Mesothelial cell of epicardium (in vitro differentiated cells): ENCODE measurements at regions not wholly inside any gene's neighbourhood (a gene's known extent, or its start where the extent isn't known, plus 50 kb on each side); places are given as distances from the start of the nearest gene placed in this dataset.
"Not testable (repeated sequence)": the region's sequence is repeated elsewhere in the genome, so short reads cannot be mapped to it uniquely, and the experiment has no call there.

Source experiments
- DNase-seq, 2 experiments: peaks; one replicate each; pipeline ENCODE4 v3.0.0; 2021; ENCODE audit warnings: low spot score in 2 of 2; ENCODE audit not compliant: unreplicated experiment in 2 of 2
- H3K27ac Mint-ChIP-seq: 2 replicates; pipeline ENCODE4 v1.8.0; 2021; ENCODE audit warnings: mixed read lengths
- H3K27me3 Mint-ChIP-seq: 2 replicates; pipeline ENCODE4 v1.8.0; 2021; ENCODE audit warnings: low read depth, mixed read lengths
- H3K36me3 Mint-ChIP-seq: 2 replicates; pipeline ENCODE4 v1.8.0; 2021; ENCODE audit warnings: mixed read lengths
- H3K4me1 Mint-ChIP-seq: 2 replicates; pipeline ENCODE4 v1.8.0; 2021; ENCODE audit warnings: mixed read lengths
- H3K4me3 Mint-ChIP-seq: 2 replicates; pipeline ENCODE4 v1.8.0; 2021; ENCODE audit warnings: mild to moderate bottlenecking, moderate library complexity, mixed read lengths
- H3K9me3 Mint-ChIP-seq: 2 replicates; pipeline ENCODE4 v1.8.0; 2021; ENCODE audit warnings: mixed read lengths
- TF ChIP-seq, protein P1 (sequence below): fragments of 200-600 bp; sonication (generic); IDR thresholded peaks from one replicate; pipeline ENCODE4 v1.5.0; 2021; ENCODE audit warnings: antibody characterized with exemption; ENCODE audit not compliant: unreplicated experiment

DNA sequence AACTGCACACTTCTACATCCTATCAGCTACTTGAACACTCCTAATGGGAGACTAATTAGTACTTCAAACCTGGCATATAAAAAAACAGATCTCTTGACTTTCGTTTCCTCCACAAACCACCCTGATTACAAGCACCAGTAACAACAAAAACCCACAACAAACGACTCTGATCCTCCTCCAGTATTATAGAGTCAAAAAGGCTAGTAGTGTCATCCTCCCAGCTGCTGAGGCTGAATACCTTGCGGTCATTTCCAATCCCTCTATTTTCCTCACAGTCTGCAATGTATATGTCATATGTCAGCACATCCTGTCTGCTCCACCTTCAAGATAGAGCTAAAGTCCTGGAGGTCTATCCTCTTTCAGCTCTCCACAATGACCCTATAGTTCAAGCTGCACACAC lies 688.9 kb upstream of the RAG2 start:
- no peak overlapping the region for H3K27ac Mint-ChIP-seq
- peaks cover 4% of the 10 kb centered on the region for H3K9me3 Mint-ChIP-seq
- H3K4me3 Mint-ChIP-seq = no peak overlapping the region

DNA sequence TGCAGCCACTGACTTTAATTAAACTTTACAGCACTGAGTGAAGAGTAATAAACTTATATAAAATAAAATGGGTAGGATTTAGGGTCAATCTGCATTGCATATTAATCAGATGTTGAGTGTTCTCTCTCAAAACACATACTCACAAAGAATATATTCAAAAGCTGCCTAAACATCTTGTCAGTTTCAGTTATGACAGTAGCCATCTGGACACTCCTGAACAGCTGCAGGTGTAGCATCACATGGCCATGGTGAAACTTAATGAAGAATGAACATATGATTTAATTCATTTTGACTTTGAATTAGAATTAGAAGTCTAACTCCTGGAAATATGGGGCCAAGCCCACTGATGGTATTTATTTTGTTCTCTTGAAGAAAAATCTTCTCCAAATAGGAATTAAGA lies 684.3 kb upstream of the RAG2 start:
- Mint-ChIP-seq H3K36me3 (no peaks in the 10 kb centered on the region), H3K9me3 (peaks cover 3% of the 10 kb centered on the region), H3K4me3 (no peak overlapping the region), H3K4me1 (peaks cover 16% of the 10 kb centered on the region), H3K27me3 (no peaks in the 10 kb centered on the region), H3K27ac (no peak overlapping the region)
- TF ChIP-seq, protein P1, sequence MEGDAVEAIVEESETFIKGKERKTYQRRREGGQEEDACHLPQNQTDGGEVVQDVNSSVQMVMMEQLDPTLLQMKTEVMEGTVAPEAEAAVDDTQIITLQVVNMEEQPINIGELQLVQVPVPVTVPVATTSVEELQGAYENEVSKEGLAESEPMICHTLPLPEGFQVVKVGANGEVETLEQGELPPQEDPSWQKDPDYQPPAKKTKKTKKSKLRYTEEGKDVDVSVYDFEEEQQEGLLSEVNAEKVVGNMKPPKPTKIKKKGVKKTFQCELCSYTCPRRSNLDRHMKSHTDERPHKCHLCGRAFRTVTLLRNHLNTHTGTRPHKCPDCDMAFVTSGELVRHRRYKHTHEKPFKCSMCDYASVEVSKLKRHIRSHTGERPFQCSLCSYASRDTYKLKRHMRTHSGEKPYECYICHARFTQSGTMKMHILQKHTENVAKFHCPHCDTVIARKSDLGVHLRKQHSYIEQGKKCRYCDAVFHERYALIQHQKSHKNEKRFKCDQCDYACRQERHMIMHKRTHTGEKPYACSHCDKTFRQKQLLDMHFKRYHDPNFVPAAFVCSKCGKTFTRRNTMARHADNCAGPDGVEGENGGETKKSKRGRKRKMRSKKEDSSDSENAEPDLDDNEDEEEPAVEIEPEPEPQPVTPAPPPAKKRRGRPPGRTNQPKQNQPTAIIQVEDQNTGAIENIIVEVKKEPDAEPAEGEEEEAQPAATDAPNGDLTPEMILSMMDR = no peak
- DNase-seq = no peak

More for the DNA sequence above, 688.9 kb upstream of the RAG2 start:
- no peaks in the 10 kb centered on the region for H3K27me3 Mint-ChIP-seq
- DNase-seq = no peak
- no peaks in the 10 kb centered on the region for H3K4me1 Mint-ChIP-seq
- TF ChIP-seq, protein P1 = no peak
- no peaks in the 10 kb centered on the region for H3K36me3 Mint-ChIP-seq

DNA sequence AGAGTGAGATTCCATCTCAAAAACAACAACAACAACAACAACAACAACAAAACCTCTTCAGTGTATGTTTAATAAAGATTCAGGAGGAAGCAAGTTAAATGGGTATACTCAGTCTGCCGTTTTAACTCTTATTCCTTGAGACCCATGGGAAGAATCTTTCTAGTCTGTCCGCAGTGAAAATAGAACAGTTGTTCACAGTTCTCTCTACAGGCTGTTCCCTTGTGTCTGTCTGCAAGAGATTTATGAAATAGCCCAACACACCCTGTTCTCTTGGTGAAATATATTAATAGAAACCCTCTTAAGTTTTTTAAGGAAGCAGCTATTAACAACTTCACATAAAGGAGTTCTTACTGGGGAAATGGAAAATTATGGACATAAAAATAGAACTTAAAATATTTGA lies 682.2 kb upstream of the RAG2 start:
- H3K4me3 Mint-ChIP-seq = no peak overlapping the region
- no peak overlapping the region for H3K27ac Mint-ChIP-seq
- no peaks in the 10 kb centered on the region for H3K27me3 Mint-ChIP-seq
- H3K9me3 Mint-ChIP-seq = peaks cover 3% of the 10 kb centered on the region
- no peaks in the 10 kb centered on the region for H3K36me3 Mint-ChIP-seq
- no peak for DNase-seq
- TF ChIP-seq, protein P1 = no peak
- peaks cover 16% of the 10 kb centered on the region for H3K4me1 Mint-ChIP-seq

DNA sequence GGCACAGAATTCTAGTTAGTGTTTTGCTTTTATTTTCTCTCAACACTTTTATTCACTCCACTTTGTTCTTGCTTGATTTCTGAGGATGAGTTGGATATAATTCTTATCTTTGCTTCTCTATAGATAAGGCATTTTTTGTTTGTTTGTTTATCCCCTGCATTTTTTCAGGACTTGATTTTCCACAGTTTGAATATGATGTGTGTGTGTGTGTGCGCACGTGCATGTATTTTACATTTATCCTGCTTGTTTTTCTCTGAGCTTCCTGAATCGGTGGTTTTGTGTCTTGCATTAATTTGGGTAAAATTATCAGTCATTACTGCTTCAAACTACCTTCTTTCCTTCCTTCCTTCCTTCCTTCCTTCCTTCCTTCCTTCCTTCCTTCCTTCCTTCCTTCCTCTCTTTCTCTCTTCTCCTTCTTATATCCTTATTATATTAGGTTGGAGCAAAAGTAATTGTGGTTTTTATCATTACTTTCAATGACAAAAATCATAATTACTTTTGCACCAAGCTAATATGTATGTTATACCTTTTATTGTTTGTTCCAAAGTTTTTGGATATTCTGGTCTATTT lies 679.9 kb upstream of the RAG2 start:
- Mint-ChIP-seq H3K4me1 (peaks cover 16% of the 10 kb centered on the region), H3K4me3 (no peak overlapping the region), H3K36me3 (no peaks in the 10 kb centered on the region), H3K9me3 (peaks cover 3% of the 10 kb centered on the region), H3K27me3 (no peaks in the 10 kb centered on the region), H3K27ac (no peak overlapping the region)
- no peak for DNase-seq
- TF ChIP-seq, protein P1 = no peak

DNA sequence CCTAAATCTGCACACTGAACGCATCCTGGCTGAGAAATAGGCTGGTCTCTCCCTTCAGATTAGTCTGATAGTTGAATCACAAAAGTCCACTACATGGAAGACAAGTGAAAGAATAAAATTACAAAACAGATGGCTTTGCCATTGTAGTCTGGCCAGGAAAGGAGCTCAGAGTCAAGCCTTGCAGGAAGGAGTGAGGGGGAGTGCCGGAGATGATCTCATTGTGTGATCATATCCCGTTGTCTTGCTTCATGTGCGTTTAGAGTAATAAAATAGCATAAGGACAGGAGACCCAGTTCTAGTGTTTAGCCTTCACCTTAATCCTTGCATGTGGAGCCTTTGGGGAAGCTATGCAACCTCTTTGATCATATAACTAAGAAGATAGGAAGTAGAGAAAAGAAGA lies 666.7 kb upstream of the RAG2 start:
- DNase-seq = no peak
- no peaks in the 10 kb centered on the region for H3K27me3 Mint-ChIP-seq
- TF ChIP-seq, protein P1 = no peak

DNA sequence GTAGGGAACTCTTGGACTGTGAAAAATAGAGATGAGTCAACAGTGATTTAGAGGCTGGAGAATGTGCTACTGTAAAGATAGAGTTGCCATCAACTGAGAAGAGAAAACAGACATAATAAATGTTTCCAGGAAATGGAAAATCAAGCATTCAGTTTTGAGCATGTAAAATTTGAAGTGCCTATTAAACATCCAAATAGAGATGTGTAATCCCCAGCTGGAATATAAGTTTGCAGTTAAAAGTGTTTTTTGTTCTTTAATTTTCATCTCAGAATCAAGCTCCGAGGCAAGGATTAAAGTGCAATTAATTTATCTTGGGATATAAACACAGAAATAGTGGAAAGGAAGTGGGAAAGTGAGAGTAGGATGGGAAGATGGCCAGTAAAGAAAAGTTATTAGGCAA lies 666.0 kb upstream of the RAG2 start:
- H3K36me3 Mint-ChIP-seq = no peaks in the 10 kb centered on the region
- H3K9me3 Mint-ChIP-seq = peaks cover 11% of the 10 kb centered on the region
- TF ChIP-seq, protein P1 = no peak
- no peak overlapping the region for H3K27ac Mint-ChIP-seq
- no peak overlapping the region for H3K4me3 Mint-ChIP-seq
- no peak for DNase-seq
- no peaks in the 10 kb centered on the region for H3K27me3 Mint-ChIP-seq
- H3K4me1 Mint-ChIP-seq = no peaks in the 10 kb centered on the region

More for the DNA sequence above, 666.7 kb upstream of the RAG2 start:
- H3K9me3 Mint-ChIP-seq = peaks cover 11% of the 10 kb centered on the region
- H3K4me1 Mint-ChIP-seq = no peaks in the 10 kb centered on the region
- no peak overlapping the region for H3K27ac Mint-ChIP-seq
- no peaks in the 10 kb centered on the region for H3K36me3 Mint-ChIP-seq
- no peak overlapping the region for H3K4me3 Mint-ChIP-seq

DNA sequence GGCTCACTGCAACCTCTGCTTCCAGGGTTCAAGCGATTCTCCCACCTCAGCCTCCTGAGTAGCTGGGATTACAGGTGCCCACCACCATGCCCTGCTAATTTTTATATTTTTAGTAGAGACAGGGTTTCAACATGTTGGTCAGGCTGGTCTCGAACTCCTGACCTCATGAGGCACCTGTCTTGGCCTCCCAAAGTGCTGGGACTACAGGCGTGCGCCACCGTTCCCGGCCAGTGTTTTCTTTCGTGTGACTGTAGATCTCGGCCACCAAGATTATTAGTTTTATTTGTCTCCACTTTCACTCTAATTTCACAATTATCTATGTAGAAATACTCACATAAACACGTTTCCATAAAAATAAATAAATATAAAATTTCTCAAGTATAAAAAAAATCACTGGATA lies 665.4 kb upstream of the RAG2 start:
- H3K36me3 Mint-ChIP-seq, H3K27me3 Mint-ChIP-seq, H3K4me3 Mint-ChIP-seq, H3K27ac Mint-ChIP-seq, DNase-seq, H3K4me1 Mint-ChIP-seq: not testable (repeated sequence)
- H3K9me3 Mint-ChIP-seq = peaks cover 11% of the 10 kb centered on the region
